A673 (cell line): ENCODE measurements at regions not wholly inside any gene's neighbourhood (a gene's known extent, or its start where the extent isn't known, plus 50 kb on each side); places are given as distances from the start of the nearest gene placed in this dataset.

Experiments used
- EZH2 ChIP-seq: fragments of 200-600 bp; sonication (generic); IDR thresholded peaks from 2 replicates; pipeline ENCODE4 v1.6.1; 2017; ENCODE audit warnings: borderline replicate concordance, low read depth, mild to moderate bottlenecking, mixed read lengths, antibody characterized with exemption, low read length; ENCODE audit not compliant: poor library complexity, severe bottlenecking
- TF ChIP-seq, protein P1 (sequence below): fragments of 300-800, 200-600 bp; sonication (generic); conservative IDR thresholded peaks from 2 replicates; pipeline ENCODE4 v1.5.1; 2017; ENCODE audit warnings: low read depth, mild to moderate bottlenecking, antibody characterized with exemption, low read length, moderate library complexity, mixed read lengths

DNA sequence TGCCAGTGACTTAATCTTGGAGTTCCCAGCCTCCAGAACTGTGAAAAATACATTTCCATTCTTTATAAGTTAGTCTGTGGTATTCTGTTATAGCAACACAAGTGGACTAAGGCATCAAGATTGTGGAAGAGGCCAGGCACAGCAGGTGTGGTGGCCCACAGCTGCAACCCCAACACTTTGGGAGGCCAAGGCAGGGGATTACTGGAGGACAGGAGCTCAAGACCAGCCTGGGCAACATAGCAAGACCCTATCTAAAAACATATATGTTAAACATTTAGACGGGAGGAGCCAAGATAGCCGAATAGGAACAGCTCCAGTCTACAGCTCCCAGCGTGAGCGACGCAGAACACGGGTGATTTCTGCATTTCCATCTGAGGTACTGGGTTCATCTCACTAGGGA, 310.4 kb downstream of the FOXO1 start:
- TF ChIP-seq, protein P1, sequence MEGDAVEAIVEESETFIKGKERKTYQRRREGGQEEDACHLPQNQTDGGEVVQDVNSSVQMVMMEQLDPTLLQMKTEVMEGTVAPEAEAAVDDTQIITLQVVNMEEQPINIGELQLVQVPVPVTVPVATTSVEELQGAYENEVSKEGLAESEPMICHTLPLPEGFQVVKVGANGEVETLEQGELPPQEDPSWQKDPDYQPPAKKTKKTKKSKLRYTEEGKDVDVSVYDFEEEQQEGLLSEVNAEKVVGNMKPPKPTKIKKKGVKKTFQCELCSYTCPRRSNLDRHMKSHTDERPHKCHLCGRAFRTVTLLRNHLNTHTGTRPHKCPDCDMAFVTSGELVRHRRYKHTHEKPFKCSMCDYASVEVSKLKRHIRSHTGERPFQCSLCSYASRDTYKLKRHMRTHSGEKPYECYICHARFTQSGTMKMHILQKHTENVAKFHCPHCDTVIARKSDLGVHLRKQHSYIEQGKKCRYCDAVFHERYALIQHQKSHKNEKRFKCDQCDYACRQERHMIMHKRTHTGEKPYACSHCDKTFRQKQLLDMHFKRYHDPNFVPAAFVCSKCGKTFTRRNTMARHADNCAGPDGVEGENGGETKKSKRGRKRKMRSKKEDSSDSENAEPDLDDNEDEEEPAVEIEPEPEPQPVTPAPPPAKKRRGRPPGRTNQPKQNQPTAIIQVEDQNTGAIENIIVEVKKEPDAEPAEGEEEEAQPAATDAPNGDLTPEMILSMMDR, result no peak
- no peak for TF ChIP-seq EZH2
